ENCODE measurements at regions not wholly inside any gene's neighbourhood (a gene's known extent, or its start where the extent isn't known, plus 50 kb on each side); places are given as distances from the start of the nearest gene placed in this dataset.
"Not testable (repeated sequence)": the region's sequence is repeated elsewhere in the genome, so short reads cannot be mapped to it uniquely, and the experiment has no call there.

GRCh38 chr5:167391286-167391685 lies 900.2 kb upstream of the WWC1 start:
- BruUV-seq (replicated peaks); H3K4me3 ChIP-seq (replicated peaks in 1 of 3; ENCODE audit: insufficient read depth in 1 of 3, low read depth in 1 of 3, low read length in 3 of 3); CTCF ChIA-PET: not testable (repeated sequence)

GRCh38 chr5:167392240-167392639 lies 899.2 kb upstream of the WWC1 start:
- no peaks in the 10 kb centered on the region for H3K36me3 ChIP-seq (ENCODE audit: control insufficient read depth in 2 of 2, extremely low read depth in 1 of 2, insufficient read depth in 2 of 2, low read length in 2 of 2)
- POLR2A ChIA-PET: no interaction called here
- DNase-seq (ENCODE audit: low read depth, low spot score) (no peak), FAIRE-seq (no peak)
- no peak overlapping the region for H3K4me3 ChIP-seq (replicated peaks in 1 of 3; ENCODE audit: insufficient read depth in 1 of 3, low read depth in 1 of 3, low read length in 3 of 3)
- TF ChIP-seq EZH2 (IDR thresholded peaks at IDR 0.05; ENCODE audit: borderline replicate concordance, low read depth, low read length, severe bottlenecking) (no peak), POLR2AphosphoS5 (IDR thresholded peaks at IDR 0.05; ENCODE audit: insufficient read depth, low read depth, low read length) (no peak), POLR2A (IDR thresholded peaks at IDR 0.05; ENCODE audit: low read depth, low read length) (no peak), MYC (IDR thresholded peaks at IDR 0.05; ENCODE audit: low read depth, low read length) (no peak), GATA2 (IDR thresholded peaks at IDR 0.05; ENCODE audit: insufficient read depth, insufficient read length, low read depth, low read length) (no peak), FOS (IDR thresholded peaks at IDR 0.05; ENCODE audit: borderline replicate concordance, insufficient read depth, low read length) (no peak), CTCF (IDR thresholded peaks at IDR 0.05; ENCODE audit: extremely low read depth in 1 of 2, insufficient read depth in 1 of 2, low read depth in 1 of 2, low read length in 2 of 2) (no peak), MAX (IDR thresholded peaks at IDR 0.05; ENCODE audit: insufficient read depth, insufficient read length) (no peak), JUN (IDR thresholded peaks at IDR 0.05; ENCODE audit: borderline replicate concordance, insufficient read depth, insufficient read length, low read depth) (no peak)
- peaks cover 2% of the 10 kb centered on the region for H3K9me3 ChIP-seq (replicated peaks; ENCODE audit: control insufficient read depth, insufficient read depth, low read length)
- H3K9me1 ChIP-seq (replicated peaks; ENCODE audit: control insufficient read depth, extremely low read depth, insufficient read depth, low read length): no peaks in the 10 kb centered on the region
- CTCF ChIA-PET: no interaction called here
- H3K27ac ChIP-seq (ENCODE audit: insufficient read depth, low read depth, low read length): no peak overlapping the region
- dilution Hi-C loops (cut with MboI; ENCODE audit: extremely low pct_ligation_motif_present, low sequenced_read_pairs) (no loop called here), intact Hi-C loops (cut with micrococcal nuclease) (no loop called here)
- no peak overlapping the region for H3K9ac ChIP-seq (replicated peaks; ENCODE audit: extremely low read depth, insufficient read depth, low read length)
- H3K27me3 ChIP-seq (ENCODE audit: control insufficient read depth in 2 of 2, insufficient read depth in 2 of 2, low read length in 2 of 2): no peaks in the 10 kb centered on the region
- H4K20me1 ChIP-seq (replicated peaks; ENCODE audit: control insufficient read depth, extremely low read depth, insufficient read depth, low read length): no peaks in the 10 kb centered on the region
- H3K4me1 ChIP-seq (ENCODE audit: control insufficient read depth, extremely low read depth, insufficient read depth, low read length): no peaks in the 10 kb centered on the region
- no peaks in the 10 kb centered on the region for H3K79me2 ChIP-seq (ENCODE audit: control insufficient read depth, insufficient read depth, low read length)
- no peak overlapping the region for H3K4me2 ChIP-seq (ENCODE audit: insufficient read depth, low read length)
- no peak overlapping the region for H2AFZ ChIP-seq (ENCODE audit: low read depth, low read length)
- BruUV-seq (replicated peaks): no TSS peak

More at GRCh38 chr5:167391286-167391685, 900.2 kb upstream of the WWC1 start:
- DNase-seq (ENCODE audit: low read depth, low spot score); intact Hi-C loops (cut with micrococcal nuclease); H3K36me3 ChIP-seq (ENCODE audit: control insufficient read depth in 2 of 2, extremely low read depth in 1 of 2, insufficient read depth in 2 of 2, low read length in 2 of 2); H3K27me3 ChIP-seq (ENCODE audit: control insufficient read depth in 2 of 2, insufficient read depth in 2 of 2, low read length in 2 of 2); H3K4me1 ChIP-seq (ENCODE audit: control insufficient read depth, extremely low read depth, insufficient read depth, low read length); H2AFZ ChIP-seq (ENCODE audit: low read depth, low read length); H3K79me2 ChIP-seq (ENCODE audit: control insufficient read depth, insufficient read depth, low read length); H3K9ac ChIP-seq (replicated peaks; ENCODE audit: extremely low read depth, insufficient read depth, low read length); dilution Hi-C loops (cut with MboI; ENCODE audit: extremely low pct_ligation_motif_present, low sequenced_read_pairs); H3K4me2 ChIP-seq (ENCODE audit: insufficient read depth, low read length); H4K20me1 ChIP-seq (replicated peaks; ENCODE audit: control insufficient read depth, extremely low read depth, insufficient read depth, low read length); H3K27ac ChIP-seq (ENCODE audit: insufficient read depth, low read depth, low read length); H3K9me3 ChIP-seq (replicated peaks; ENCODE audit: control insufficient read depth, insufficient read depth, low read length); POLR2A ChIA-PET; H3K9me1 ChIP-seq (replicated peaks; ENCODE audit: control insufficient read depth, extremely low read depth, insufficient read depth, low read length); FAIRE-seq: not testable (repeated sequence)

All from endothelial cell of umbilical vein (primary cell).